Endothelial cell of umbilical vein (primary cell): ENCODE measurements at regions not wholly inside any gene's neighbourhood (a gene's known extent, or its start where the extent isn't known, plus 50 kb on each side); places are given as distances from the start of the nearest gene placed in this dataset.

ENCODE experiments used
- BruUV-seq: library from RNA; stranded (reverse); fragments of 400-500 nt; replicated peaks from 2 replicates; lab custom pipeline; 2021; lab: Mats Ljungman, UMichigan
- CTCF ChIA-PET: fragments of 300-600, 350-600 bp; sonication (Branson Sonifier 250); formaldehyde crosslinking; loops from one replicate; lab custom pipeline; 2021; ENCODE audit warnings: antibody characterized with exemption, inconsistent platforms; lab: Charles Lee
- POLR2A ChIA-PET: fragments of 300-600, 350-600 bp; sonication (Branson Sonifier 250); formaldehyde crosslinking; loops from one replicate; lab custom pipeline; 2021; ENCODE audit warnings: antibody characterized with exemption, inconsistent platforms; lab: Charles Lee
- DNase-seq: peaks from one replicate; pipeline ENCODE4 v3.0.0-alpha.2; 2011; ENCODE audit warnings: low read depth, low spot score
- FAIRE-seq: peaks from 2 replicates; lab custom pipeline; 2011; peaks lifted over from hg19 to GRCh38; lab: Jason Lieb, UNC
- H2AFZ ChIP-seq: 2 replicates; pipeline ENCODE4 v1.6.0; 2012; ENCODE audit warnings: low read depth, low read length, control low read depth, inconsistent platforms
- H3K27ac ChIP-seq: 2 replicates; pipeline ENCODE4 v1.5.1; 2011; ENCODE audit warnings: low read depth, mild to moderate bottlenecking, control low read depth, low read length, moderate library complexity; ENCODE audit not compliant: insufficient read depth
- H3K27me3 ChIP-seq, 2 experiments: 2 replicates each; pipeline versions ENCODE4 v1.6.0 to v1.6.1; 2011; ENCODE audit warnings: low read length in 2 of 2, mixed read lengths in 1 of 2; ENCODE audit not compliant: control insufficient read depth in 2 of 2, insufficient read depth in 2 of 2
- H3K36me3 ChIP-seq, 2 experiments: 2 replicates in 1 of 2; 3 replicates in 1 of 2; pipeline ENCODE4 v1.5.1; 2011; ENCODE audit warnings: low read length in 2 of 2, mild to moderate bottlenecking in 1 of 2, moderate library complexity in 1 of 2; ENCODE audit not compliant: control insufficient read depth in 2 of 2, insufficient read depth in 2 of 2; ENCODE audit errors: extremely low read depth in 1 of 2
- H3K4me1 ChIP-seq: 3 replicates; pipeline ENCODE4 v1.5.1; 2011; ENCODE audit warnings: mild to moderate bottlenecking, low read length; ENCODE audit not compliant: control insufficient read depth, insufficient read depth; ENCODE audit errors: extremely low read depth
- H3K4me2 ChIP-seq: 2 replicates; pipeline ENCODE4 v1.6.1; 2011; ENCODE audit warnings: low read length, control low read depth, mixed read lengths; ENCODE audit not compliant: insufficient read depth
- H3K4me3 ChIP-seq, 3 experiments: fragments of 200-600 bp in 1 of 3; sonication (generic), shearing (Covaris generic) in 1 of 3; replicated peaks in 1 of 3; 2 replicates each; pipeline ENCODE4 v1.5.1; 2011 to 2016; ENCODE audit warnings: control low read depth in 3 of 3, low read length in 3 of 3, mild to moderate bottlenecking in 2 of 3, inconsistent platforms in 1 of 3, low read depth in 1 of 3, moderate library complexity in 1 of 3; ENCODE audit not compliant: insufficient read depth in 1 of 3
- H3K79me2 ChIP-seq: 2 replicates; pipeline ENCODE4 v1.6.0; 2012; ENCODE audit warnings: low read length, inconsistent platforms; ENCODE audit not compliant: control insufficient read depth, insufficient read depth
- H3K9ac ChIP-seq: replicated peaks from 2 replicates; pipeline ENCODE3; 2011; ENCODE audit warnings: low read length, control low read depth; ENCODE audit not compliant: insufficient read depth; ENCODE audit errors: extremely low read depth
- H3K9me1 ChIP-seq: replicated peaks from 3 replicates; pipeline ENCODE4 v1.6.0; 2011; ENCODE audit warnings: mild to moderate bottlenecking, low read length; ENCODE audit not compliant: control insufficient read depth, insufficient read depth; ENCODE audit errors: extremely low read depth
- H3K9me3 ChIP-seq: replicated peaks from 2 replicates; pipeline ENCODE4 v1.5.1; 2012; ENCODE audit warnings: low read length, inconsistent platforms; ENCODE audit not compliant: control insufficient read depth, insufficient read depth
- H4K20me1 ChIP-seq: replicated peaks from 2 replicates; pipeline ENCODE3; 2011; ENCODE audit warnings: mild to moderate bottlenecking, low read length; ENCODE audit not compliant: control insufficient read depth, insufficient read depth; ENCODE audit errors: extremely low read depth
- EZH2 ChIP-seq: IDR thresholded peaks from 2 replicates; pipeline ENCODE4 v1.6.1; 2012; ENCODE audit warnings: borderline replicate concordance, low read depth, mild to moderate bottlenecking, moderate library complexity, low read length, inconsistent platforms; ENCODE audit not compliant: severe bottlenecking
- FOS ChIP-seq: IDR thresholded peaks from 2 replicates; pipeline ENCODE4 v1.6.1; 2011; ENCODE audit warnings: mild to moderate bottlenecking, low read length, moderate library complexity, borderline replicate concordance; ENCODE audit not compliant: insufficient read depth
- GATA2 ChIP-seq: IDR thresholded peaks from 2 replicates; pipeline ENCODE4 v1.7.0; 2011; ENCODE audit warnings: low read depth, mild to moderate bottlenecking, moderate library complexity, mixed read lengths, low read length; ENCODE audit not compliant: insufficient read length, insufficient read depth
- JUN ChIP-seq: IDR thresholded peaks from 2 replicates; pipeline ENCODE4 v1.6.1; 2011; ENCODE audit warnings: borderline replicate concordance, low read depth; ENCODE audit not compliant: insufficient read length, insufficient read depth
- MYC ChIP-seq: IDR thresholded peaks from one replicate; pipeline ENCODE4 v1.6.1; 2011; ENCODE audit warnings: mild to moderate bottlenecking, low read depth, low read length
- POLR2A ChIP-seq: IDR thresholded peaks from 2 replicates; pipeline ENCODE4 v1.6.1; 2012; ENCODE audit warnings: low read depth, mild to moderate bottlenecking, control low read depth, low read length
- POLR2AphosphoS5 ChIP-seq: IDR thresholded peaks from 2 replicates; pipeline ENCODE4 v1.6.1; 2012; ENCODE audit warnings: low read depth, mild to moderate bottlenecking, control low read depth, low read length, moderate library complexity; ENCODE audit not compliant: insufficient read depth
- dilution Hi-C: fragments of 300-500 bp; cut with MboI; formaldehyde crosslinking; loops from one replicate; pipeline ENCODE4 v1.15.0; 2019; ENCODE audit warnings: low sequenced_read_pairs; ENCODE audit not compliant: extremely low pct_ligation_motif_present
- intact Hi-C: fragments of 100-400 bp; cut with micrococcal nuclease; formaldehyde crosslinking; loops from one replicate; pipeline ENCODE4 v1.10.0; 2022
- TF ChIP-seq, protein P1 (sequence below), 2 donors: IDR thresholded peaks; 1 replicate in 1 of 2; 2 replicates in 1 of 2; pipeline ENCODE4 v1.5.1; 2011; ENCODE audit warnings: low read length in 2 of 2, mild to moderate bottlenecking in 2 of 2, moderate library complexity in 2 of 2, control low read depth in 1 of 2, inconsistent platforms in 1 of 2, low read depth in 1 of 2; ENCODE audit not compliant: insufficient read depth in 1 of 2; ENCODE audit errors: extremely low read depth in 1 of 2
- TF ChIP-seq, protein P2 (sequence below): IDR thresholded peaks from 2 replicates; pipeline ENCODE4 v1.6.1; 2011; ENCODE audit not compliant: insufficient read depth, insufficient read length

DNA sequence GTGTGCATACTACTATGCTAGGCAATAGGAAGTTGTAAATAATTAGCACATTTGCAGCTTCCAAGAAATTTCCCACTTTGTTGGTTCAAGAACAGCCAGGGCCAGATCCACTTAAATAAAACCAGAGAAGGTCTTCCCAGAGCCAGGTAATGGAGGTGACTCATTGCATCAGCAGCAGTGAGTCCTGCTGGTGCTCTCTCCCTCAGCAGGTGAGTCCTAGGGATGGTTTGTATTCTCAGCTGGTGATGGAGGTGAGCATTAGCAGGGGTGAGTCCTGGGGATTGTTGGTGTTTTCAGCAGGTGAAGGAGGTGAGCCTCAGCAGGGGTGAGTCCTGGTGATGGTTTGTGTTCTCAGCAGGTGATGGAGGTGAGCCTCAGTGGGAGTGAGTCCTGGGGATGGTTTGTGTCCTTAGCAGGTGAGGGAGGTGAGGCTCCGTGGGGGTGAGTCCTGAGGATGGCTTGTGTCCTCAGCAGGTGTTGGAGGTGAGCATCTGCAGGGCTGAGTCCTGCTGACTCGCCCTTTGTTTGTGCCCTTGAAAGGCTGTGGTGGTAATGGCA lies 232.8 kb upstream of the EXOC2 start:
- intact Hi-C loops: no loop called here

More for the DNA sequence above, 232.8 kb upstream of the EXOC2 start:
- Histone ChIP-seq H3K9me1 (no peaks in the 10 kb centered on the region), H3K4me1 (no peaks in the 10 kb centered on the region), H3K79me2 (no peaks in the 10 kb centered on the region), H3K9ac (no peak overlapping the region), H3K4me2 (no peak overlapping the region), H2AFZ (no peak overlapping the region), H3K27ac (no peak overlapping the region), H3K36me3 (no peaks in the 10 kb centered on the region), H3K27me3 (no peaks in the 10 kb centered on the region), H3K9me3 (peaks cover 2% of the 10 kb centered on the region), H3K4me3 (no peak overlapping the region), H4K20me1 (no peaks in the 10 kb centered on the region)
- TF ChIP-seq EZH2 (no peak), POLR2AphosphoS5 (no peak), POLR2A (no peak), MYC (no peak), JUN (no peak), FOS (no peak), GATA2 (no peak)
- TF ChIP-seq, protein P1, sequence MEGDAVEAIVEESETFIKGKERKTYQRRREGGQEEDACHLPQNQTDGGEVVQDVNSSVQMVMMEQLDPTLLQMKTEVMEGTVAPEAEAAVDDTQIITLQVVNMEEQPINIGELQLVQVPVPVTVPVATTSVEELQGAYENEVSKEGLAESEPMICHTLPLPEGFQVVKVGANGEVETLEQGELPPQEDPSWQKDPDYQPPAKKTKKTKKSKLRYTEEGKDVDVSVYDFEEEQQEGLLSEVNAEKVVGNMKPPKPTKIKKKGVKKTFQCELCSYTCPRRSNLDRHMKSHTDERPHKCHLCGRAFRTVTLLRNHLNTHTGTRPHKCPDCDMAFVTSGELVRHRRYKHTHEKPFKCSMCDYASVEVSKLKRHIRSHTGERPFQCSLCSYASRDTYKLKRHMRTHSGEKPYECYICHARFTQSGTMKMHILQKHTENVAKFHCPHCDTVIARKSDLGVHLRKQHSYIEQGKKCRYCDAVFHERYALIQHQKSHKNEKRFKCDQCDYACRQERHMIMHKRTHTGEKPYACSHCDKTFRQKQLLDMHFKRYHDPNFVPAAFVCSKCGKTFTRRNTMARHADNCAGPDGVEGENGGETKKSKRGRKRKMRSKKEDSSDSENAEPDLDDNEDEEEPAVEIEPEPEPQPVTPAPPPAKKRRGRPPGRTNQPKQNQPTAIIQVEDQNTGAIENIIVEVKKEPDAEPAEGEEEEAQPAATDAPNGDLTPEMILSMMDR (IDR thresholded peaks at IDR 0.05; ENCODE audit: extremely low read depth in 1 of 2, insufficient read depth in 1 of 2, low read depth in 1 of 2, low read length in 2 of 2): no peak
- TF ChIP-seq, protein P2, sequence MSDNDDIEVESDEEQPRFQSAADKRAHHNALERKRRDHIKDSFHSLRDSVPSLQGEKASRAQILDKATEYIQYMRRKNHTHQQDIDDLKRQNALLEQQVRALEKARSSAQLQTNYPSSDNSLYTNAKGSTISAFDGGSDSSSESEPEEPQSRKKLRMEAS: no peak
- no peak for DNase-seq
- no peak for FAIRE-seq
- dilution Hi-C loops: no loop called here
- CTCF ChIA-PET: no interaction called here
- BruUV-seq: no TSS peak
- POLR2A ChIA-PET: no interaction called here
